Fibroblast of skin of scalp (primary cell): ENCODE measurements at regions not wholly inside any gene's neighbourhood (a gene's known extent, or its start where the extent isn't known, plus 50 kb on each side); places are given as distances from the start of the nearest gene placed in this dataset.

Source experiments
- DNase-seq: peaks from one replicate; pipeline ENCODE4 v3.0.0-alpha.2; 2013

GRCh38 chr21:18191139-18191538, 53.5 kb upstream of the CHODL start:
- DNase-seq: no peak

GRCh38 chr21:18178509-18178908, 66.1 kb upstream of the CHODL start:
- DNase-seq: no peak

- no peak for DNase-seq
Measured at GRCh38 chr21:18174370-18174769, 70.3 kb upstream of the CHODL start.

DNA sequence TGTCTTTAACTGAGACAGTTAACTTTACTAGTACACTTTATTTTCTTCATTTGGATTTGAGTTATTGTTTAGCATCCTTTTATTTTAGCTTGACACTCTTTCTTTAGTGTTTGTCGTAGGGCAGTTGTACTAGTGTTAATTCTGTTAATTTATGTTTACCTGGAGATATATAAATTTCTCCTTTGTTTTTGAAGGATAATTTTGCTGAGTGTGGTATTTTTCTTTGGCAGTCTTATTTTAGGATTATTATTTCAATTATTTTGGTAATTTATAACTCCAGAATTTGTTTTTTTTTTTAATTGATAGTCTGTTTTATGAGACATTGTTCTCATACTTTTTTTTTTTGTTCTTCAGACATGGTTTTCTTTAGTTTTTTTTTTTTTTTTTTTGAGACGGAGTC, 73.8 kb upstream of the CHODL start:
- no peak for DNase-seq

GRCh38 chr21:18170221-18170620, 74.4 kb upstream of the CHODL start:
- no peak for DNase-seq

GRCh38 chr21:18168108-18168507, 76.5 kb upstream of the CHODL start:
- DNase-seq: no peak

DNA sequence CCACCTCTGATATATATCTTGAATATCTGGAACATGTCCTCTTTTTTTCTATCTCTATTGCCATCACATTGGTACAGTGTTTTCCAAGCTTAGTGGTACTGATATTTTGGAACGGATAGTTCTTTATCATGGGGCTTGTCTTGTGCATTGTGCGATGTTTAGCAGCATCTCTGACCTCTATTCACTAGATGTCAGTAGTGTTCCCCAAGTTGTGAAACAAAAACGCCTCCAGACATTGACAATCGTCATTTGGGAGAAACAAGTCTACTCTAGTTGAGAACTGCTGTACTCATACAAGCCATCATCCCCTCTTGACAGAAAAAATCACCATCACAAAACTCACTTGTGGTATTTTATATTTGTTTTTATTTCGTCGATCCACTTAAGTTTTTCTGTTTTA, 79.7 kb upstream of the CHODL start:
- peak; percentile 2 for DNase-seq

DNA sequence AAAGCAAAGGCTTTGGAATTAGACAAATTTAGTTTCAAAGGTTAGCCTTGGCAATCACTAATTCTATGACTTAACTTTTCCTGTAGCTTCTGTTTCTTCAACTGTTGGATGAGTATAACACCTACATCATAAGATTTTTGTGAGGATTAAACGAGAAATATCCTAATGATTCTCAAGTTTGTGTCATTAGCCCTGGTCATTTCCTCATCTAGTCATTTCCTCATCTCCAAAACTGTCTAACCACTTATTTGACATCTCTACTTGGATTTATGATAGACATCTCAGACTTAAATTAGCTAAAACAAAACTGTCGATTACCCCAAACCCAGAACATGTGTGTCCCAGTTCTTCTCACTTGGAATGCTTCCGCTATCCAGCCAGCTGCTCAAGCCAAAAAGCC, 80.2 kb upstream of the CHODL start:
- no peak for DNase-seq

GRCh38 chr21:18163956-18164355, 80.7 kb upstream of the CHODL start:
- no peak for DNase-seq

- no peak for DNase-seq
Measured at GRCh38 chr21:18161841-18162240, 82.8 kb upstream of the CHODL start.

DNA sequence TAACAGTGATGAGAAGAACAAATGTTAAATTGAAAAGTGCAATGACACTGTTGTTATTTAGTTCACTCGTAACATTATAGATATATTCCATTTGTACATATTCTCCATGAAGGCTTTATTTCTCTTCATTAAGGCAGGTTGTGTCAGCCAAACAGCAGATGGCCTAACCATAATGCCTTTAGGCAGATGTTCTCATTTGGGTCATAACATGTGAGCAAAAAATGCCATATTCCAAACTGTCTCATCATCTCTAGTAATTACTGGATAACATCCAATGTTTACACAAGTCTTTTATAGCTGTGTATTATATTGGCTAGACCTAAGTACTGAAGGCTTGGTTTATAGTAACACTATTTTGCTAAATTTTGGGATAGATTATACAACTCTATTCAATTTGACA, 87.2 kb upstream of the CHODL start:
- no peak for DNase-seq

- peak; percentile 11 for DNase-seq
Measured at GRCh38 chr21:18155508-18156193, 89.0 kb upstream of the CHODL start.

DNA sequence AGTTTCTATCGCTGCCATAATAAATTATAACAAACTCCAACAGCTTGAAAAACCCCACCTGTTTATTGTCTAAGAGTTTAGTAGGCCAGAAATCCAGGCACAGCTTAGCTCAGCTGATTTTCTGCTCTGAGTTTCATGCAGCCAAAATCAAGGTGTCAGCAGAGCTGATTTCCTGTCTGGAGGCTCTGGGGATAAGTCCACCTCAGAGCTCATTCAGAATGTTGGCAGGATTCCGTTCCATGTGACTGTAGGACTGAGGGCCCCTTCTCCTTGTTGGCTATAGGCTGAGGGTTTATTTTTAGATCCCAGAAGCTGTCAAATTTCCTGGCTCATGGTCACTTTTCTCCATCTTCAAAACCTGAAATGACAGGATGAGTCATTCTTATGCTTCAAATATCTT, 91.6 kb upstream of the CHODL start:
- peak; percentile 3 for DNase-seq

DNA sequence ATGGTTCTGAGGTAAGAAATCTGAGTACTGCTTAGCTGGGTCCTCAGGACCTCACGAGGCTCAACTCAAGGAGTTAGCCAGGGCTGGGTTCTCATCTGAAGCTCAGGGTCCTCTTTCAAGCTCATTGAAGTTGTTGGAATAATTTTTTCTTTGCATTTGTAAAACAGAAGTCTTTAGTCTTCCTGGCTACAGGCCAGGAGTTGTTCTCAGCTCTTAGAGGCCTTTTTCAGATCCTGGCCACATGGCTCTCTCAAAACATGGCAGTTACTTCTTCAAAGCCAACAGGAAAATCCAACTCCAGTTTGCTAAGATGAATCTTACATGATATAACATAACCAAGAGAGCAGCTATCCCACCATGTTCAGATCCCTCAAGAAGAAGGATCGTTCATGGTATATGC, 92.3 kb upstream of the CHODL start:
- no peak for DNase-seq

DNA sequence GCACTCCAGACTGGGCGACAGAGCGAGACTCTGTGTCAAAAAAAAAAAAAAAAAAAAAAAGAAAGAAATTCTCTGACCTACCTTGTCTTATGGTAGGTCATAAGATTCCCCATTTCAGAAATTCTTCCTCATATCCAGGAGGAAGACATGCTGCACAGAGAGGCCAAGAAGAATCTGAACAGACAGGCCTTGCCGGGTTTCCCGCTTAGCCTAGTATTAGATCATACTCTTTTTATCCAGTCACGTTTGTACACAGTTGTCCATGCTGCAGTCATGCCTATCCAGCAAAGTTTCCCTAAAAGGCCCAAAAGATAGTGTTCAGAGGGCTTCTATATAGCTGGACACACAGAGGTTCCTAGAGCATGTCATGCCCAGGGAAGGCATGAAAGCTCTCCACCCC, 93.6 kb upstream of the CHODL start:
- no peak for DNase-seq

DNA sequence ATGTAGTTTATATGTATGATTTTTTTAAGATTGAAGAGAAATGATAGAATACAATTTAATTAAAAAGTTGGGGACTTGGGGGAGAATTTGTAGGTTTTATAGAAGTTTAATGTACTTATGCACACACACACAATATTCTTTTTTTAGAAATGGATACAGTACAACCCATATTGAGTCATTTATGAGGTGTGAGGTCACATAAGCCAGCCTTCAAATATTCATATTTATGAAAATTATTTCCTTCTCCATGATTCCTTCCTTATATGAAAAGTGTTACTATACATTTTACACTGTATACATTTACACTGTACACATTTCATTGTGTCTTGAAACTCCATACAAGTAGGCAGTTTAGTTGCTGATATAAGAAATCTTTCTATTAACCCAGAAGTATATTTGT, 96.2 kb upstream of the CHODL start:
- no peak for DNase-seq

GRCh38 chr21:18147678-18148077, 97.0 kb upstream of the CHODL start:
- no peak for DNase-seq

- no peak for DNase-seq
Measured at GRCh38 chr21:18146820-18147219, 97.8 kb upstream of the CHODL start.

DNA sequence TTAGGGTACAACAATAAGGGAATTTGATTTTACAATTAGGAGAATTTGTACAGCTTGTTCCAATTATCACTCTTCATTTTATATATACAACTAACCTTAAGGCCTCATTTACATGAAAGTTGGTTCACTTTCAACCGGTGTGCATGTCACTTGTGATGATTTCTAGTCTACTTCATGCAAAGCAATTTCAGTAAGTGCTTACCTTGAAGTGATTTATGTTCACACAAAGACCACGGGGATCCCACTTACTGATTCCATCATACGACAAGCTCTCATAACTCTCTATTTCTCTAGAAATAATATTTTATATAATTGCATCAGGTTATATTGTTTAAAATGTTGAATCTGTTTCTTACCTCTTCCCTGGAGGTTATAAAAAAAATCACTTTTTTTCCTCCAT, 100.3 kb upstream of the CHODL start:
- DNase-seq: no peak

GRCh38 chr21:18142655-18143054, 102.0 kb upstream of the CHODL start:
- DNase-seq: no peak

DNA sequence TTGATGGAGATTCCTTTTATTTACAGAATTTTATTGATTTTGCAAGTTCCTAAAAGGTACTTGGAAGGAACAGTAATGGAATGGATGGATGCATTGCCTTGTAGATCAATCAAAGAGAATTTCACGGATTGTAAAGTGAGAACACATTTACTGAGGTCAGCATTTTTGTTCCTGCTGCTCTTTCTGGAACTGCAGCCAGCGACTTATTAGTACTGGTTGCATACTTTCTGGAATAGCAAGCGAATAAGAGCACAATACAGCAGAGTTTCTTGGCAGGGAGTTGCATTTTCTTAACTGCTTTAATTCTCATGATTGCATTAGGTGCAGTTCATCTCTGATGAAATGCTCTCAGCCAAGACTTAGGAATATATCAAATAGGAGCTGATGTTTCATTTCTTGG, 106.1 kb upstream of the CHODL start:
- no peak for DNase-seq

DNA sequence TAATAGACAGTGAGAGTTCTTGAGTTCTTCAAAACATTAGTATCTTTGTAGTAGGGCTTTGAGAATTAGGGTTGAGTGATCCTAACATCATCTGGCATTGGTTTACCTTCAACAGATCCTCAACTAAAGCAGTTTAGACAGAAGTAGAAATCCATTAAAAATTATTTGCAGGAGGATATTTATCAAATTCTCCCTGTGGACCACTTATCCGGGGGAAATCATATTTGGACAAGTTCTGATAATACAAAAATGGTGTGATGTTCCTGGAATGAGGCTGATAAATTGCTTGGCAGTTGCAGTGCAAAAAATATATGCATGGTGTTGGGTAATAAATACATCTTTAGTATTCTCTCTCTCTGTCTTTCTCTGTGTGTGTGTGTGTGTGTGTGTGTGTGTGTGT, 115.1 kb upstream of the CHODL start:
- DNase-seq: no peak

GRCh38 chr21:18118566-18118965, 126.1 kb upstream of the CHODL start:
- no peak for DNase-seq

DNA sequence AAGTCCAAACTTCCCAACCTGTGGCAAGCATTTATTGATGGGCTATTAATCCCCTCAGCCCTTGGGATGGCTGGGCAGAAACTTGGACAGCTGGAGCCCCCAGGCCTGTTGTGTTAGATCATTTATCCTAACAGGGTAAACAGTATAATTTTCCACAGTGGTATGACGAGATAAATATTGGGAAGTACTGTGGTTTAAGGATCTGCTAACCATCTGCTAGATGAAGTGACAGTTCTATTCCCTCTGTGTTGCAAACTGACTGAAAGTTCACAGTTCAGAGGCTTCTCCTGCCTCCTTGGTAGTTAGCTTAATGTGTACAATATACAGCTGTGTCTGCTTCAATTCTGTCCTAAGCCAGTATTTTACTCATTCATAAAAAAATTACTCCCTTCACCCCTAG, 127.5 kb upstream of the CHODL start:
- no peak for DNase-seq

DNA sequence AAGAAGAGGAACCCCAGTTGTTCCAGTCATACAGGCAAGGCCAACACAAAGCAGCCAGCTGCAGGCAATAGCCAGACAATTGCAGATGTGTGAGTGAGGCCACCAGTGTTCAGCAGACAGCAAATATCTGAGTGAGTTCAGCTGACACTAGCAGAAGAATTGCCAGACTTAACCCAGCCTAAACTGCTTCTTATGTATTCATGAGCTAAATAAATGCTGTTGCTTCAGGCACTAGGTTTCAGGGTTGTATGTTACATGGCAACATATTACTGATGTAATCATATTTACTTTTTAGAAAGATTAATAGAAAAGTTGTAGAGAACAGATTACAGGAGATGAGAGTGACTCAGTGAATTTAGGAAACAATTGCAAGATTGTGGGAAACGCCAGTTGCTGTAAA, 129.8 kb upstream of the CHODL start:
- no peak for DNase-seq
